Neural progenitor cell (in vitro differentiated cells): ENCODE measurements at regions not wholly inside any gene's neighbourhood (a gene's known extent, or its start where the extent isn't known, plus 50 kb on each side); places are given as distances from the start of the nearest gene placed in this dataset.

Source experiments
- DNase-seq: peaks from one replicate; pipeline ENCODE4 v3.0.0-alpha.2; 2016; ENCODE audit warnings: low spot score
- H2AFZ ChIP-seq: fragments of 200-600 bp; sonication (generic); replicated peaks from 2 replicates; pipeline ENCODE4 v1.6.1; 2016; ENCODE audit warnings: antibody characterized with exemption
- H3F3A ChIP-seq: fragments of 200-600 bp; sonication (generic); 2 replicates; pipeline ENCODE4 v1.6.1; 2016; ENCODE audit warnings: antibody characterized with exemption, low read depth
- H3K27ac ChIP-seq: fragments of 200-600 bp; sonication (generic); 2 replicates; pipeline ENCODE4 v1.5.1; 2016; ENCODE audit warnings: mild to moderate bottlenecking
- H3K27me3 ChIP-seq: fragments of 200-600 bp; sonication (generic); 2 replicates; pipeline ENCODE4 v1.6.1; 2016; ENCODE audit warnings: mild to moderate bottlenecking, moderate library complexity
- H3K36me3 ChIP-seq: fragments of 200-600 bp; sonication (generic); 2 replicates; pipeline ENCODE4 v1.5.1; 2016
- H3K4me1 ChIP-seq: fragments of 200-600 bp; sonication (generic); 2 replicates; pipeline ENCODE4 v1.6.1; 2016; ENCODE audit warnings: mixed run types
- H3K4me2 ChIP-seq: fragments of 200-600 bp; sonication (generic); 2 replicates; pipeline ENCODE4 v1.6.1; 2016
- H3K4me3 ChIP-seq: fragments of 200-600 bp; sonication (generic); 2 replicates; pipeline ENCODE4 v1.5.1; 2016
- H3K79me2 ChIP-seq: fragments of 200-600 bp; sonication (generic); 2 replicates; pipeline ENCODE4 v1.6.1; 2016; ENCODE audit warnings: low read depth
- H3K9ac ChIP-seq: fragments of 200-600 bp; sonication (generic); 2 replicates; pipeline ENCODE4 v1.6.1; 2016
- H3K9me3 ChIP-seq: fragments of 200-600 bp; sonication (generic); 2 replicates; pipeline ENCODE4 v1.5.1; 2016; ENCODE audit warnings: low read depth
- H4K20me1 ChIP-seq: fragments of 200-600 bp; sonication (generic); 2 replicates; pipeline ENCODE4 v1.6.1; 2016; ENCODE audit warnings: low read depth
- H3K27ac Mint-ChIP-seq: 3 replicates; pipeline ENCODE4 v1.8.0; 2021; ENCODE audit warnings: mixed read lengths
- H3K27me3 Mint-ChIP-seq: 2 replicates; pipeline ENCODE4 v1.8.0; 2022; ENCODE audit warnings: low read depth, mild to moderate bottlenecking, inconsistent platforms, moderate library complexity, mixed read lengths; ENCODE audit not compliant: insufficient read depth
- H3K36me3 Mint-ChIP-seq: 3 replicates; pipeline ENCODE4 v1.8.0; 2021; ENCODE audit warnings: mixed read lengths
- H3K4me1 Mint-ChIP-seq: 3 replicates; pipeline ENCODE4 v1.8.0; 2021; ENCODE audit warnings: mixed read lengths
- H3K4me3 Mint-ChIP-seq: 3 replicates; pipeline ENCODE4 v1.8.0; 2021; ENCODE audit warnings: mild to moderate bottlenecking, moderate library complexity, mixed read lengths
- H3K9me3 Mint-ChIP-seq: 3 replicates; pipeline ENCODE4 v1.8.0; 2020; ENCODE audit warnings: mixed read lengths
- CTCF ChIP-seq: fragments of 200-600 bp; sonication (generic); IDR thresholded peaks from 2 replicates; pipeline ENCODE4 v1.5.1; 2017; ENCODE audit warnings: antibody characterized with exemption, mild to moderate bottlenecking
- EZH2 ChIP-seq: fragments of 200-600 bp; sonication (generic); IDR thresholded peaks from 2 replicates; pipeline ENCODE4 v1.6.1; 2017; ENCODE audit warnings: antibody characterized with exemption, mild to moderate bottlenecking, moderate library complexity
- EZH2phosphoT487 ChIP-seq: fragments of 200-600 bp; sonication (generic); IDR thresholded peaks from 2 replicates; pipeline ENCODE4 v1.6.1; 2017; ENCODE audit warnings: antibody characterized with exemption

GRCh38 chr2:195118276-195118675 lies 538.8 kb upstream of the SLC39A10 start:
- Histone ChIP-seq H3K9ac (no peak overlapping the region), H3K36me3 (no peaks in the 10 kb centered on the region), H2AFZ (no peak overlapping the region), H3K4me1 (no peaks in the 10 kb centered on the region), H3F3A (no peaks in the 10 kb centered on the region), H3K27ac (no peak overlapping the region), H3K4me3 (no peak overlapping the region), H3K9me3 (no peaks in the 10 kb centered on the region), H3K79me2 (no peaks in the 10 kb centered on the region), H3K4me2 (no peak overlapping the region), H3K27me3 (no peaks in the 10 kb centered on the region), H4K20me1 (no peaks in the 10 kb centered on the region)
- no peak overlapping the region for H3K4me3 Mint-ChIP-seq
- no peak for TF ChIP-seq EZH2
- no peak for TF ChIP-seq EZH2phosphoT487
- no peak for TF ChIP-seq CTCF
- H3K4me1 Mint-ChIP-seq: no peaks in the 10 kb centered on the region
- H3K9me3 Mint-ChIP-seq: peaks cover 13% of the 10 kb centered on the region
- H3K27ac Mint-ChIP-seq: no peak overlapping the region
- peaks cover 5% of the 10 kb centered on the region for H3K36me3 Mint-ChIP-seq
- H3K27me3 Mint-ChIP-seq: no peaks in the 10 kb centered on the region
- DNase-seq: no peak

GRCh38 chr2:195117011-195117410 lies 540.0 kb upstream of the SLC39A10 start:
- no peak overlapping the region for H2AFZ ChIP-seq
- DNase-seq: no peak
- H3K4me3 Mint-ChIP-seq: no peak overlapping the region

GRCh38 chr2:195115738-195116137 lies 541.3 kb upstream of the SLC39A10 start:
- no peaks in the 10 kb centered on the region for H3K27me3 ChIP-seq
- no peak overlapping the region for H3K4me3 ChIP-seq
- H4K20me1 ChIP-seq: no peaks in the 10 kb centered on the region
- no peaks in the 10 kb centered on the region for H3K4me1 Mint-ChIP-seq
- no peaks in the 10 kb centered on the region for H3K9me3 ChIP-seq
- H3K27me3 Mint-ChIP-seq: no peaks in the 10 kb centered on the region
- H3K27ac Mint-ChIP-seq: no peak overlapping the region
- no peak overlapping the region for H3K27ac ChIP-seq
- DNase-seq: no peak
- H3K4me3 Mint-ChIP-seq: no peak overlapping the region
- H3K36me3 Mint-ChIP-seq: peaks cover 5% of the 10 kb centered on the region
- H2AFZ ChIP-seq: no peak overlapping the region
- no peaks in the 10 kb centered on the region for H3K4me1 ChIP-seq
- H3K36me3 ChIP-seq: no peaks in the 10 kb centered on the region
- H3F3A ChIP-seq: no peaks in the 10 kb centered on the region
- H3K4me2 ChIP-seq: no peak overlapping the region
- no peaks in the 10 kb centered on the region for H3K79me2 ChIP-seq
- no peak overlapping the region for H3K9ac ChIP-seq
- peaks cover 22% of the 10 kb centered on the region for H3K9me3 Mint-ChIP-seq
- TF ChIP-seq EZH2phosphoT487 (no peak), EZH2 (no peak), CTCF (no peak)

More at GRCh38 chr2:195117011-195117410, 540.0 kb upstream of the SLC39A10 start:
- no peak overlapping the region for H3K4me3 ChIP-seq
- no peak for TF ChIP-seq EZH2phosphoT487
- TF ChIP-seq EZH2: no peak
- no peak for TF ChIP-seq CTCF
- Mint-ChIP-seq H3K36me3 (peaks cover 5% of the 10 kb centered on the region), H3K27me3 (no peaks in the 10 kb centered on the region), H3K27ac (no peak overlapping the region), H3K4me1 (no peaks in the 10 kb centered on the region), H3K9me3 (peaks cover 20% of the 10 kb centered on the region)
- no peak overlapping the region for H3K27ac ChIP-seq
- no peaks in the 10 kb centered on the region for H3K4me1 ChIP-seq
- H3K27me3 ChIP-seq: no peaks in the 10 kb centered on the region
- no peaks in the 10 kb centered on the region for H4K20me1 ChIP-seq
- H3K9ac ChIP-seq: no peak overlapping the region
- no peaks in the 10 kb centered on the region for H3K79me2 ChIP-seq
- no peaks in the 10 kb centered on the region for H3F3A ChIP-seq
- H3K36me3 ChIP-seq: no peaks in the 10 kb centered on the region
- H3K4me2 ChIP-seq: no peak overlapping the region
- H3K9me3 ChIP-seq: no peaks in the 10 kb centered on the region

GRCh38 chr2:195108182-195108581 lies 548.8 kb upstream of the SLC39A10 start:
- Histone ChIP-seq H3K27ac (no peak overlapping the region), H3K4me3 (no peak overlapping the region), H3K9me3 (no peaks in the 10 kb centered on the region), H3K27me3 (no peaks in the 10 kb centered on the region), H3K36me3 (no peaks in the 10 kb centered on the region), H3F3A (no peaks in the 10 kb centered on the region), H2AFZ (no peak overlapping the region), H3K4me2 (no peak overlapping the region), H3K79me2 (no peaks in the 10 kb centered on the region), H3K4me1 (no peaks in the 10 kb centered on the region), H4K20me1 (no peaks in the 10 kb centered on the region), H3K9ac (no peak overlapping the region)
- Mint-ChIP-seq H3K27me3 (no peaks in the 10 kb centered on the region), H3K36me3 (no peaks in the 10 kb centered on the region), H3K27ac (no peak overlapping the region), H3K4me1 (no peaks in the 10 kb centered on the region), H3K4me3 (no peak overlapping the region), H3K9me3 (peaks cover 10% of the 10 kb centered on the region)
- no peak for DNase-seq
- TF ChIP-seq CTCF (no peak), EZH2 (no peak), EZH2phosphoT487 (no peak)
